ENCODE measurements at regions not wholly inside any gene's neighbourhood (a gene's known extent, or its start where the extent isn't known, plus 50 kb on each side); places are given as distances from the start of the nearest gene placed in this dataset.

DNA sequence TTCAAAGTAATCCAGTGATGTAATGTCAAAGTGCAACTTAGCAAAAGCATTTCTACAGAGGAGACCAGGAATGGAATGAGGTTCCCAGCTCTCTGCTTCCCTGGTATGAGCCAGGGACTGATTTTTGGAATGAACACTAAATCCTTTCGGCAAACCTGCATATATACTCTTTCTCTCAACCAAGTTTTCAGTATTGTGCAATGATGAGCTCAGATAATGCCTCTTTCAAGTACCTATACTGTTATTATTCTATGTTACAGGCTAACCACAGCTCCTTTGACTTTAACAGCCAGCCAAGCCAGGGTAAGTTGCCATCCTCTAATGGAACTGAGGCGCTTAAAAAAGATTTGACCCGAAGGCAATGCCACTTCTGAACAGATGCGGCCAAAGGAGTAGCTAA is 104.9 kb upstream of the FSCB start:
- Histone ChIP-seq H2AK5ac (ENCODE audit: low read length) (no peak overlapping the region), H2BK120ac (ENCODE audit: insufficient read depth, low read length, poor library complexity) (no peak overlapping the region), H3K23ac (ENCODE audit: low read length) (no peak overlapping the region), H3K27me3 (ENCODE audit: insufficient read depth, low read length) (no peaks in the 10 kb centered on the region), H3K4ac (ENCODE audit: low read depth, low read length) (no peak overlapping the region), H3K9me3 (ENCODE audit: insufficient read depth, low read depth, low read length) (no peaks in the 10 kb centered on the region), H3K79me2 (ENCODE audit: control insufficient read depth, insufficient read depth, low read length, poor library complexity) (no peaks in the 10 kb centered on the region), H2BK12ac (ENCODE audit: low read length) (no peak overlapping the region), H3K4me2 (ENCODE audit: low read length) (no peak overlapping the region), H2BK5ac (ENCODE audit: low read depth, low read length, poor library complexity) (no peak overlapping the region), H3K27ac (ENCODE audit: low read depth, low read length) (no peak overlapping the region), H3K4me1 (ENCODE audit: control insufficient read depth in 1 of 2, insufficient read depth in 2 of 2, low read length in 2 of 2) (no peaks in the 10 kb centered on the region), H2AFZ (ENCODE audit: insufficient read depth, low read length, poor library complexity) (no peak overlapping the region), H4K91ac (ENCODE audit: low read depth, low read length) (no peak overlapping the region), H3K9ac (ENCODE audit: low read length) (no peak overlapping the region), H3K14ac (ENCODE audit: low read length) (no peak overlapping the region), H3K79me1 (ENCODE audit: low read length) (no peaks in the 10 kb centered on the region), H4K8ac (ENCODE audit: low read depth, low read length) (no peak overlapping the region), H3K18ac (ENCODE audit: low read length) (no peak overlapping the region), H3K4me3 (ENCODE audit: low read depth, low read length) (no peak overlapping the region), H4K12ac (ENCODE audit: low read depth, low read length) (no peak overlapping the region), H3K36me3 (ENCODE audit: control insufficient read depth in 1 of 2, insufficient read depth in 2 of 2, low read length in 2 of 2) (no peaks in the 10 kb centered on the region)
- no peak for DNase-seq
- WGBS (ENCODE audit: extremely low coverage, insufficient coverage, insufficient read length), result no CpG with 5 or more reads among the region's 4 CpGs

DNA sequence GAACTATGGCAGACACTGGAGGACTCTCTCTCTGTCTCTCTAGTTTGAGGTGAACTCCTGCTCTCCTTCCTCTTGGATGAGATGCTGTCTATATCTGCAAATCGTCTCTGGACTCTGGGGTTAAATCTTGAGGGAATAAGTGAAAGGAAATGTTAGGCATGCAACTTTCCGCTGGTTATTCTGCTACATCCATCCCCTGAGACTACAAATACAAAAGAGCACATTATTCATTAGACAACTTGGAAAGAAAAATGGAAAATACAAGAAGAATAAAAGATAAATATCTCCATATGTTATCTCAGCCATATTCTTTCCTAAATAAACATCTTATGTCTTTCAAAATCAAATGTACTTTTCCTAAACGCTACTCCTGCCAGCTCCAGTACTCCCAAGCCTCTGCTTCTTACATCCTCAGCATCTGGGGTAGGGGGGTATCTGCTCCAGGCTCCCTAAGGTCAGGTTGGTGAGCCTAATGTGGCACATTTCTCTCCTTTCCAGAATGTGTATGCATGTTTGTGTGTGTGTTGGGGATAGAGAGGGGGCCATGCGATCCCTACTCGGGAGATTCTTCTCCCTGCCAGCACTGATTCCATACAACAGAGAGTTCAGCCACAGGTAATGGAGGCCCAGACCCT is 102.9 kb upstream of the FSCB start:
- Histone ChIP-seq H3K27ac (ENCODE audit: low read depth, low read length) (no peak overlapping the region), H4K91ac (ENCODE audit: low read depth, low read length) (no peak overlapping the region), H3K23ac (ENCODE audit: low read length) (no peak overlapping the region), H2BK5ac (ENCODE audit: low read depth, low read length, poor library complexity) (no peak overlapping the region), H3K14ac (ENCODE audit: low read length) (no peak overlapping the region), H4K8ac (ENCODE audit: low read depth, low read length) (no peak overlapping the region), H3K79me1 (ENCODE audit: low read length) (no peaks in the 10 kb centered on the region), H3K18ac (ENCODE audit: low read length) (no peak overlapping the region), H3K79me2 (ENCODE audit: control insufficient read depth, insufficient read depth, low read length, poor library complexity) (no peaks in the 10 kb centered on the region), H2BK120ac (ENCODE audit: insufficient read depth, low read length, poor library complexity) (no peak overlapping the region), H4K12ac (ENCODE audit: low read depth, low read length) (no peak overlapping the region), H3K9me3 (ENCODE audit: insufficient read depth, low read depth, low read length) (no peaks in the 10 kb centered on the region), H3K9ac (ENCODE audit: low read length) (no peak overlapping the region), H2BK12ac (ENCODE audit: low read length) (no peak overlapping the region), H2AFZ (ENCODE audit: insufficient read depth, low read length, poor library complexity) (no peak overlapping the region), H3K4me1 (ENCODE audit: control insufficient read depth in 1 of 2, insufficient read depth in 2 of 2, low read length in 2 of 2) (no peaks in the 10 kb centered on the region), H3K4me2 (ENCODE audit: low read length) (no peak overlapping the region), H3K36me3 (ENCODE audit: control insufficient read depth in 1 of 2, insufficient read depth in 2 of 2, low read length in 2 of 2) (no peaks in the 10 kb centered on the region), H3K4ac (ENCODE audit: low read depth, low read length) (no peak overlapping the region), H3K4me3 (ENCODE audit: low read depth, low read length) (no peak overlapping the region), H3K27me3 (ENCODE audit: insufficient read depth, low read length) (no peaks in the 10 kb centered on the region), H2AK5ac (ENCODE audit: low read length) (no peak overlapping the region)
- WGBS (ENCODE audit: extremely low coverage, insufficient coverage, insufficient read length), result no CpG with 5 or more reads among the region's 5 CpGs
- no peak for DNase-seq

DNA sequence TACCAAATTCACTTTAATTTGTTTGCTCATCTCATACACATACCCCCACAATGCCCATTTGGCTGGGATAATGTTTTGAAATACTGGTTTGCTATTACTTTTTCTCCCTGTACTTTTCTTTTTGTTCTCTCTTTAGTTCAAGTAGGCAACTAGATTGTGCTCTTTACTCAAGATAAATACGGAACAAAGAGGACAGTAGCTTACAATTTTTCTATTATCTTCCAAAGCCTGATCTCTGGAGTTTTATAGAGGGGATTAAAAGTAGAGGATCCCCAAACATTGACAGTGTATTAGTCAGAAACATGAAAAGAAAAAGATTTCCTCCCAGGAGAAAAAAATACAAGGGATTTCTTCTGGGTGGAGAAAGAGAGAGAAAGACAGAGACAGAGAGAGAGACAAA is 102.1 kb upstream of the FSCB start:
- no peak overlapping the region for H2AK5ac ChIP-seq (ENCODE audit: low read length)
- H3K79me2 ChIP-seq (ENCODE audit: control insufficient read depth, insufficient read depth, low read length, poor library complexity), result no peaks in the 10 kb centered on the region
- no CpG with 5 or more reads among the region's 1 CpG for WGBS (ENCODE audit: extremely low coverage, insufficient coverage, insufficient read length)
- H3K36me3 ChIP-seq (ENCODE audit: control insufficient read depth in 1 of 2, insufficient read depth in 2 of 2, low read length in 2 of 2), result no peaks in the 10 kb centered on the region
- no peak overlapping the region for H3K27ac ChIP-seq (ENCODE audit: low read depth, low read length)
- no peak overlapping the region for H3K18ac ChIP-seq (ENCODE audit: low read length)
- H3K27me3 ChIP-seq (ENCODE audit: insufficient read depth, low read length), result no peaks in the 10 kb centered on the region
- H3K4me2 ChIP-seq (ENCODE audit: low read length), result no peak overlapping the region
- H3K79me1 ChIP-seq (ENCODE audit: low read length), result no peaks in the 10 kb centered on the region
- H4K91ac ChIP-seq (ENCODE audit: low read depth, low read length), result no peak overlapping the region
- H3K4me3 ChIP-seq (ENCODE audit: low read depth, low read length), result no peak overlapping the region
- H2AFZ ChIP-seq (ENCODE audit: insufficient read depth, low read length, poor library complexity), result no peak overlapping the region
- H3K9ac ChIP-seq (ENCODE audit: low read length), result no peak overlapping the region
- no peak overlapping the region for H3K14ac ChIP-seq (ENCODE audit: low read length)
- H4K12ac ChIP-seq (ENCODE audit: low read depth, low read length), result no peak overlapping the region
- H3K23ac ChIP-seq (ENCODE audit: low read length), result no peak overlapping the region
- H2BK12ac ChIP-seq (ENCODE audit: low read length), result no peak overlapping the region
- H3K4me1 ChIP-seq (ENCODE audit: control insufficient read depth in 1 of 2, insufficient read depth in 2 of 2, low read length in 2 of 2), result no peaks in the 10 kb centered on the region
- DNase-seq, result no peak
- H3K4ac ChIP-seq (ENCODE audit: low read depth, low read length), result no peak overlapping the region
- no peak overlapping the region for H4K8ac ChIP-seq (ENCODE audit: low read depth, low read length)
- H3K9me3 ChIP-seq (ENCODE audit: insufficient read depth, low read depth, low read length), result no peaks in the 10 kb centered on the region
- H2BK5ac ChIP-seq (ENCODE audit: low read depth, low read length, poor library complexity), result no peak overlapping the region
- H2BK120ac ChIP-seq (ENCODE audit: insufficient read depth, low read length, poor library complexity), result no peak overlapping the region

DNA sequence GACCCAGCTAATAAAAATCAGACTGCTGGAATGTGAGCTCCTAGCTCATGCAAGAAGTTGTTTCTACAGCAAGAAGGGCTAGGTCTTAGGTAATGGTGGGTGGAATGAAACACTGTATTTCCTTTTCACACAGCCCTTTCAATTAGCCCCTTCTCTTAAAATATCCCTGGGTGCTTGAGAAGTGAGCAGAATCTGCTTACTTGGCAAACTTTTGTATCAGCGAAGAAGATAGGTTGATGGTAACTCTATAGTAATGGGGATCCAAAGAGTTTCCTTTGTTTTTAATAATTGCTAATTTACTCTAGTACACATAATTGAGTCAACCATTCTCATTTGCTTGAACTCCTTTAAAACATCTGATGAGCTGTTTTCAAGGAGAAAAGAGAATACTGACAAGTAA is 100.6 kb upstream of the FSCB start:
- H3K27ac ChIP-seq (ENCODE audit: low read depth, low read length), result no peak overlapping the region
- H2AFZ ChIP-seq (ENCODE audit: insufficient read depth, low read length, poor library complexity), result no peak overlapping the region
- no peaks in the 10 kb centered on the region for H3K79me1 ChIP-seq (ENCODE audit: low read length)
- no peak overlapping the region for H3K4me3 ChIP-seq (ENCODE audit: low read depth, low read length)
- no peaks in the 10 kb centered on the region for H3K9me3 ChIP-seq (ENCODE audit: insufficient read depth, low read depth, low read length)
- no peak overlapping the region for H2BK12ac ChIP-seq (ENCODE audit: low read length)
- H3K4ac ChIP-seq (ENCODE audit: low read depth, low read length), result no peak overlapping the region
- H2BK5ac ChIP-seq (ENCODE audit: low read depth, low read length, poor library complexity), result no peak overlapping the region
- no peak overlapping the region for H4K12ac ChIP-seq (ENCODE audit: low read depth, low read length)
- H3K79me2 ChIP-seq (ENCODE audit: control insufficient read depth, insufficient read depth, low read length, poor library complexity), result no peaks in the 10 kb centered on the region
- no peak overlapping the region for H2BK120ac ChIP-seq (ENCODE audit: insufficient read depth, low read length, poor library complexity)
- no peaks in the 10 kb centered on the region for H3K4me1 ChIP-seq (ENCODE audit: control insufficient read depth in 1 of 2, insufficient read depth in 2 of 2, low read length in 2 of 2)
- H3K18ac ChIP-seq (ENCODE audit: low read length), result no peak overlapping the region
- no peak overlapping the region for H2AK5ac ChIP-seq (ENCODE audit: low read length)
- WGBS (ENCODE audit: extremely low coverage, insufficient coverage, insufficient read length), result no CpG with 5 or more reads among the region's 1 CpG
- H3K36me3 ChIP-seq (ENCODE audit: control insufficient read depth in 1 of 2, insufficient read depth in 2 of 2, low read length in 2 of 2), result no peaks in the 10 kb centered on the region
- H3K14ac ChIP-seq (ENCODE audit: low read length), result no peak overlapping the region
- H4K91ac ChIP-seq (ENCODE audit: low read depth, low read length), result no peak overlapping the region
- H4K8ac ChIP-seq (ENCODE audit: low read depth, low read length), result no peak overlapping the region
- H3K4me2 ChIP-seq (ENCODE audit: low read length), result no peak overlapping the region
- DNase-seq, result no peak
- no peak overlapping the region for H3K9ac ChIP-seq (ENCODE audit: low read length)
- no peaks in the 10 kb centered on the region for H3K27me3 ChIP-seq (ENCODE audit: insufficient read depth, low read length)
- H3K23ac ChIP-seq (ENCODE audit: low read length), result no peak overlapping the region
